ENCODE measurements at regions not wholly inside any gene's neighbourhood (a gene's known extent, or its start where the extent isn't known, plus 50 kb on each side); places are given as distances from the start of the nearest gene placed in this dataset.
"Not testable (repeated sequence)": the region's sequence is repeated elsewhere in the genome, so short reads cannot be mapped to it uniquely, and the experiment has no call there.

GRCh38 chr1:157213836-157214235 lies 75.6 kb upstream of the ETV3 start:
- H3K4me1 ChIP-seq, result no peaks in the 10 kb centered on the region
- no peaks in the 10 kb centered on the region for H3K36me3 ChIP-seq
- no peak for DNase-seq
- TF ChIP-seq, protein P1, sequence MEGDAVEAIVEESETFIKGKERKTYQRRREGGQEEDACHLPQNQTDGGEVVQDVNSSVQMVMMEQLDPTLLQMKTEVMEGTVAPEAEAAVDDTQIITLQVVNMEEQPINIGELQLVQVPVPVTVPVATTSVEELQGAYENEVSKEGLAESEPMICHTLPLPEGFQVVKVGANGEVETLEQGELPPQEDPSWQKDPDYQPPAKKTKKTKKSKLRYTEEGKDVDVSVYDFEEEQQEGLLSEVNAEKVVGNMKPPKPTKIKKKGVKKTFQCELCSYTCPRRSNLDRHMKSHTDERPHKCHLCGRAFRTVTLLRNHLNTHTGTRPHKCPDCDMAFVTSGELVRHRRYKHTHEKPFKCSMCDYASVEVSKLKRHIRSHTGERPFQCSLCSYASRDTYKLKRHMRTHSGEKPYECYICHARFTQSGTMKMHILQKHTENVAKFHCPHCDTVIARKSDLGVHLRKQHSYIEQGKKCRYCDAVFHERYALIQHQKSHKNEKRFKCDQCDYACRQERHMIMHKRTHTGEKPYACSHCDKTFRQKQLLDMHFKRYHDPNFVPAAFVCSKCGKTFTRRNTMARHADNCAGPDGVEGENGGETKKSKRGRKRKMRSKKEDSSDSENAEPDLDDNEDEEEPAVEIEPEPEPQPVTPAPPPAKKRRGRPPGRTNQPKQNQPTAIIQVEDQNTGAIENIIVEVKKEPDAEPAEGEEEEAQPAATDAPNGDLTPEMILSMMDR (IDR thresholded peaks at IDR 0.05; ENCODE audit: low read depth, low read length), result no peak
- H3K9me3 ChIP-seq, result no peaks in the 10 kb centered on the region
- no peak overlapping the region for H3K4me3 ChIP-seq (ENCODE audit: low read depth, low read length)
- H3K27me3 ChIP-seq, result peaks cover 11% of the 10 kb centered on the region

DNA sequence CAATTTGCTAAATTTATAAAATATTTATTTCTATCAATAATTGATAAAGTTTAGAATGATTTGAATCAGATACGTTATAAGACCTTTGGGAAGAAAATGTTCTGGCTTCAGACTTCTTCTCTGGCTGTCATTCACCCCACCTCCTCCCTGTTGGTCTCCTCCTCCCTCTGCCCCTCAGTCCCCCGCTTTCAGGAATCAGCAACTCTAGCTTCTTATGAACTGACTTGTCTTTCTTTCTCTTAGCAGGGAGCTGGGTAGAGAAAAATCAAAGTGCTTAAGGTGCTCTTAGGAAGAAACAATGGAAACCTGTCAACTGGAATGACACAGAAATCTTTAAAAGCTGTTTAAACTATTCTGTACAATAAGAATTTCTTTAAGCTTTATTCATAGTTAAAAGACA lies 71.3 kb upstream of the ETV3 start:
- H3K27me3 ChIP-seq, result no peaks in the 10 kb centered on the region
- TF ChIP-seq, protein P1 (IDR thresholded peaks at IDR 0.05; ENCODE audit: low read depth, low read length), result no peak
- H3K9me3 ChIP-seq, result no peaks in the 10 kb centered on the region
- no peaks in the 10 kb centered on the region for H3K36me3 ChIP-seq
- no peaks in the 10 kb centered on the region for H3K4me1 ChIP-seq
- no peak overlapping the region for H3K4me3 ChIP-seq (ENCODE audit: low read depth, low read length)
- no peak for DNase-seq

- not testable (repeated sequence) for H3K9me3 ChIP-seq; H3K27me3 ChIP-seq; H3K4me3 ChIP-seq (ENCODE audit: low read depth, low read length); DNase-seq; H3K4me1 ChIP-seq; H3K36me3 ChIP-seq
These were observed 67.8 kb upstream of the ETV3 start for GRCh38 chr1:157205982-157206381.

- H3K9me3 ChIP-seq, result no peaks in the 10 kb centered on the region
- DNase-seq, result no peak
- H3K4me1 ChIP-seq, result no peaks in the 10 kb centered on the region
- TF ChIP-seq, protein P1 (IDR thresholded peaks at IDR 0.05; ENCODE audit: low read depth, low read length), result no peak
- no peak overlapping the region for H3K4me3 ChIP-seq (ENCODE audit: low read depth, low read length)
- peaks cover 9% of the 10 kb centered on the region for H3K27me3 ChIP-seq
- H3K36me3 ChIP-seq, result no peaks in the 10 kb centered on the region
These were observed 65.0 kb upstream of the ETV3 start for GRCh38 chr1:157203166-157203565.

GRCh38 chr1:157202331-157202730 lies 64.1 kb upstream of the ETV3 start:
- Histone ChIP-seq H3K27me3 (peaks cover 9% of the 10 kb centered on the region), H3K36me3 (no peaks in the 10 kb centered on the region)
- TF ChIP-seq, protein P1 (IDR thresholded peaks at IDR 0.05; ENCODE audit: low read depth, low read length), result no peak

DNA sequence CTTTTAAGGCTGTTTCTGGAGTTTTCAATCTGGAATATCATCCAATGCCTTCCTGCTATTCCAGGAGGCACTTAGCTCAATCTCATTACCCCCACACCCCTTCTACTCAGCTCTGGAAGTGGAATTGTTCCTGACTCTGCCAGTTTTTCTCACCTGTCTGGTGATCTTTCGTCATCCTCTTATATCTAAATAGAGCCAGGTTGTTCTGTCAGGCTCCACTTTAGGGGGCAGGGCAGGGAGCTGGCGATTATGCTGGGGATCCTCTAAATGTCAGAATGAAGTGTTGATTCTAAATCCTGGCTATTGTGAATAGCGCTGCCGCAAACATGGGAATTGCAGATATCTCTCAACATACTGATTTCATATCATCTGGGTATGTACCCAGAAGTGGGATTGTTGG lies 63.6 kb upstream of the ETV3 start:
- Histone ChIP-seq H3K27me3 (peaks cover 9% of the 10 kb centered on the region), H3K4me3 (ENCODE audit: low read depth, low read length) (no peak overlapping the region), H3K4me1 (no peaks in the 10 kb centered on the region), H3K36me3 (no peaks in the 10 kb centered on the region), H3K9me3 (no peaks in the 10 kb centered on the region)
- TF ChIP-seq, protein P1 (IDR thresholded peaks at IDR 0.05; ENCODE audit: low read depth, low read length), result no peak
- no peak for DNase-seq

More at GRCh38 chr1:157202331-157202730, 64.1 kb upstream of the ETV3 start:
- no peaks in the 10 kb centered on the region for H3K4me1 ChIP-seq
- no peak overlapping the region for H3K4me3 ChIP-seq (ENCODE audit: low read depth, low read length)
- H3K9me3 ChIP-seq, result no peaks in the 10 kb centered on the region
- DNase-seq, result no peak

DNA sequence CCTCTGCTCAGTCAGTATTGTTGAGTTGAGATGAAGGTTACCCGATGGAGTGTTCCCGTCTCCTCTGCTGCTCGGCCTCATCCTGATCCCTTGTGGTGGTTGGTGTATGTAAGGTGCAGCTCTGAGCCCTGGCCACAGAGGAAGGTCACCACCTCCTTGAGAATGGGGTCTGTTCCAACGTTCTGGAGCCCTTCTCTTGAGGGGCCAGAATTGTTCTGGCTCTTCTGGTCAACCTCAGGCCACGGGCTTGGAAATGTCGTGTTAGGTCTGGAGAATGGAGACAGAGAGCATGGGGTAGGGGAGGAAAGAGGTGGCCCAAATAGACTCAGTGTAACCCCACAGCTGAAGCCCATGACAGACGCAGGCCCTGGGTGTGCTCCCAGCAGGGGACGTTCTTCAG lies 62.3 kb upstream of the ETV3 start:
- H3K27me3 ChIP-seq, result peaks cover 9% of the 10 kb centered on the region
- no peaks in the 10 kb centered on the region for H3K9me3 ChIP-seq
- no peaks in the 10 kb centered on the region for H3K4me1 ChIP-seq
- no peak overlapping the region for H3K4me3 ChIP-seq (ENCODE audit: low read depth, low read length)
- H3K36me3 ChIP-seq, result no peaks in the 10 kb centered on the region
- DNase-seq, result no peak
- TF ChIP-seq, protein P1 (IDR thresholded peaks at IDR 0.05; ENCODE audit: low read depth, low read length), result no peak

Data from BE2C (cell line).